ENCODE measurements at regions not wholly inside any gene's neighbourhood (a gene's known extent, or its start where the extent isn't known, plus 50 kb on each side); places are given as distances from the start of the nearest gene placed in this dataset.

DNA sequence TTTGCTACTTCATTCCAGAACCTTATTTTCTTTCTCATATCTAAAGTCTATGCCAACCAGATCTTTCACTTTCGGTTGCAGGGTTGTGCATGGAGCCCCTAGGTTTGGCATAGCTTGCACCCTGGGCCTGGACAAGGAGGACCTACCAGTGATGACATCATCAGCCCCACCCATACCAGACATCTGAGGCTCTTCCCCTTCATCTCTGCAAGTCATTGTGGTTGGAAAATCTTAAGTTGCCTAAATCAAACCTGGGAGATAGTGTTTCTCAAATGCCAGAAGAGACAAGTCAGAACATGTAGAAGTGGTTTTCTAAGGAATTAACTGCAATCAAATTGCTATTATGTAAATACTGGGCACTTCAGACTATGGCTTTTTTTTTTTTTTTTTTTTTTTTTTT, 363.3 kb downstream of the ZNF516 start:
- no peaks in the 10 kb centered on the region for H3K9me3 ChIP-seq (ENCODE audit: control insufficient read depth, insufficient read depth, low read depth, low read length)
- H3K36me3 ChIP-seq (ENCODE audit: control insufficient read depth, insufficient read depth, low read length), result no peaks in the 10 kb centered on the region
- no peak overlapping the region for H3K4me3 ChIP-seq (replicated peaks in 1 of 4; ENCODE audit: control extremely low read depth in 1 of 4, insufficient read depth in 1 of 4, low read depth in 3 of 4, low read length in 4 of 4)
- no peaks in the 10 kb centered on the region for H3K27me3 ChIP-seq (ENCODE audit: control insufficient read depth, insufficient read depth, low read length)
- no peaks in the 10 kb centered on the region for H3K79me2 ChIP-seq (ENCODE audit: control insufficient read depth, insufficient read depth, low read length)
- H3K9ac ChIP-seq (ENCODE audit: insufficient read depth, low read length), result no peak overlapping the region
- no peak overlapping the region for H3K27ac ChIP-seq (ENCODE audit: insufficient read depth, low read length)
- H2AFZ ChIP-seq (ENCODE audit: low read length), result no peak overlapping the region
- TF ChIP-seq, protein P1, sequence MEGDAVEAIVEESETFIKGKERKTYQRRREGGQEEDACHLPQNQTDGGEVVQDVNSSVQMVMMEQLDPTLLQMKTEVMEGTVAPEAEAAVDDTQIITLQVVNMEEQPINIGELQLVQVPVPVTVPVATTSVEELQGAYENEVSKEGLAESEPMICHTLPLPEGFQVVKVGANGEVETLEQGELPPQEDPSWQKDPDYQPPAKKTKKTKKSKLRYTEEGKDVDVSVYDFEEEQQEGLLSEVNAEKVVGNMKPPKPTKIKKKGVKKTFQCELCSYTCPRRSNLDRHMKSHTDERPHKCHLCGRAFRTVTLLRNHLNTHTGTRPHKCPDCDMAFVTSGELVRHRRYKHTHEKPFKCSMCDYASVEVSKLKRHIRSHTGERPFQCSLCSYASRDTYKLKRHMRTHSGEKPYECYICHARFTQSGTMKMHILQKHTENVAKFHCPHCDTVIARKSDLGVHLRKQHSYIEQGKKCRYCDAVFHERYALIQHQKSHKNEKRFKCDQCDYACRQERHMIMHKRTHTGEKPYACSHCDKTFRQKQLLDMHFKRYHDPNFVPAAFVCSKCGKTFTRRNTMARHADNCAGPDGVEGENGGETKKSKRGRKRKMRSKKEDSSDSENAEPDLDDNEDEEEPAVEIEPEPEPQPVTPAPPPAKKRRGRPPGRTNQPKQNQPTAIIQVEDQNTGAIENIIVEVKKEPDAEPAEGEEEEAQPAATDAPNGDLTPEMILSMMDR (conservative IDR thresholded peaks at IDR 0.05 in 1 of 2, IDR thresholded peaks at IDR 0.05 in 1 of 2; ENCODE audit: low read depth in 1 of 2, low read length in 2 of 2), result no peak
- no peak for TF ChIP-seq EZH2 (IDR thresholded peaks at IDR 0.05; ENCODE audit: low read length, missing control alignments)
- H3K4me2 ChIP-seq (ENCODE audit: extremely low read depth, insufficient read depth, low read length), result no peak overlapping the region
- DNase-seq (ENCODE audit: low read depth in 2 of 2), result peak in 1 of 2 donors; percentile 50
- no peaks in the 10 kb centered on the region for H4K20me1 ChIP-seq (ENCODE audit: control insufficient read depth, extremely low read depth, insufficient read depth, low read length)
- no peaks in the 10 kb centered on the region for H3K4me1 ChIP-seq (ENCODE audit: control insufficient read depth, extremely low read depth, insufficient read depth, low read length)

DNA sequence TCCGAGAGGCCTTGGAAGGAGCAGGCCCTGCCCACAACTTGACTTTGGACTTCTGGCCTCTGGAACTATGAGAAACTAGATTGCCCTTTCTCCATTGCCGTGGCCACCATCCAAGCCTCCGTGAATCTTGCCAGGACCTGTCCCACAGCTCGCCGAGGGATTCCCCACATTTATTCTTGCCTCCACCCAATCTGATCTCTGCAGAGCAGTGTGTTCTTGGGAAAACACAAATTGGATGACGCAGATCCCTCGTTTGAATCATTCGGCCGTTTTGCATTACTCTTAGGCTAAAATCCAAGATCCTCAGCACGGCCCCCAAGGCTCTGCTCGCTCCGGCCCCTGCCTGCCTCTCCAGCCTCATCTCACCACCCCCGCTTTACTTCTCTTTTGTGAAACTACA, 364.2 kb downstream of the ZNF516 start:
- no peak for DNase-seq (ENCODE audit: low read depth in 2 of 2)
- no peaks in the 10 kb centered on the region for H4K20me1 ChIP-seq (ENCODE audit: control insufficient read depth, extremely low read depth, insufficient read depth, low read length)
- no peaks in the 10 kb centered on the region for H3K79me2 ChIP-seq (ENCODE audit: control insufficient read depth, insufficient read depth, low read length)
- H3K27me3 ChIP-seq (ENCODE audit: control insufficient read depth, insufficient read depth, low read length), result no peaks in the 10 kb centered on the region
- no peaks in the 10 kb centered on the region for H3K4me1 ChIP-seq (ENCODE audit: control insufficient read depth, extremely low read depth, insufficient read depth, low read length)
- no peak overlapping the region for H3K27ac ChIP-seq (ENCODE audit: insufficient read depth, low read length)
- H3K4me2 ChIP-seq (ENCODE audit: extremely low read depth, insufficient read depth, low read length), result no peak overlapping the region
- no peaks in the 10 kb centered on the region for H3K36me3 ChIP-seq (ENCODE audit: control insufficient read depth, insufficient read depth, low read length)
- H3K4me3 ChIP-seq (replicated peaks in 1 of 4; ENCODE audit: control extremely low read depth in 1 of 4, insufficient read depth in 1 of 4, low read depth in 3 of 4, low read length in 4 of 4), result no peak overlapping the region
- H3K9me3 ChIP-seq (ENCODE audit: control insufficient read depth, insufficient read depth, low read depth, low read length), result no peaks in the 10 kb centered on the region
- H3K9ac ChIP-seq (ENCODE audit: insufficient read depth, low read length), result no peak overlapping the region
- H2AFZ ChIP-seq (ENCODE audit: low read length), result no peak overlapping the region
- no peak for TF ChIP-seq EZH2 (IDR thresholded peaks at IDR 0.05; ENCODE audit: low read length, missing control alignments)
- TF ChIP-seq, protein P1 (conservative IDR thresholded peaks at IDR 0.05 in 1 of 2, IDR thresholded peaks at IDR 0.05 in 1 of 2; ENCODE audit: low read depth in 1 of 2, low read length in 2 of 2), result no peak

DNA sequence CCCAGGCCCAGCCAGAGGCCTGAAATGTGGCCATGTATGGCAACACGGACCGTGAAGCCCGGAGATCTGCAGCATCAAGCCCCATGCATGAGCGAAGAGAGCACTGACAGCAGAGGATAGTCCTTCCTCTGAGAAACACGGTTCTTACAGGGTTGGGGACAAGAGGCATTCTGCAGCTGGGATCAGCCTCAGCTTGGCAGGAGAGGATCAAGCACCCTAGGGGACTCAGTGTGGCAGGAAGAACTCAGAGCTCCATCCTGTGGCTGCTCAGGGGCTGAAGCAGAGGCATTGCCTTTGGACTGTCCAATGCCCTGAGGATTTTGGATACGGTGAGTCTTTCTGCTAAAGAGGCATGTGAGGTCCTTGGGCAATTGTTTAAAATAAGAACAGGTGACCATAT, 368.7 kb downstream of the ZNF516 start:
- Histone ChIP-seq H2AFZ (ENCODE audit: low read length) (no peak overlapping the region), H3K36me3 (ENCODE audit: control insufficient read depth, insufficient read depth, low read length) (no peaks in the 10 kb centered on the region), H3K79me2 (ENCODE audit: control insufficient read depth, insufficient read depth, low read length) (no peaks in the 10 kb centered on the region), H3K27me3 (ENCODE audit: control insufficient read depth, insufficient read depth, low read length) (no peaks in the 10 kb centered on the region), H4K20me1 (ENCODE audit: control insufficient read depth, extremely low read depth, insufficient read depth, low read length) (no peaks in the 10 kb centered on the region), H3K9ac (ENCODE audit: insufficient read depth, low read length) (no peak overlapping the region), H3K4me2 (ENCODE audit: extremely low read depth, insufficient read depth, low read length) (no peak overlapping the region), H3K4me1 (ENCODE audit: control insufficient read depth, extremely low read depth, insufficient read depth, low read length) (no peaks in the 10 kb centered on the region), H3K9me3 (ENCODE audit: control insufficient read depth, insufficient read depth, low read depth, low read length) (no peaks in the 10 kb centered on the region), H3K27ac (ENCODE audit: insufficient read depth, low read length) (no peak overlapping the region), H3K4me3 (replicated peaks in 1 of 4; ENCODE audit: control extremely low read depth in 1 of 4, insufficient read depth in 1 of 4, low read depth in 3 of 4, low read length in 4 of 4) (no peak overlapping the region)
- no peak for TF ChIP-seq EZH2 (IDR thresholded peaks at IDR 0.05; ENCODE audit: low read length, missing control alignments)
- TF ChIP-seq, protein P1 (conservative IDR thresholded peaks at IDR 0.05 in 1 of 2, IDR thresholded peaks at IDR 0.05 in 1 of 2; ENCODE audit: low read depth in 1 of 2, low read length in 2 of 2), result no peak
- no peak for DNase-seq (ENCODE audit: low read depth in 2 of 2)

Data from fibroblast of lung (primary cell).